Pancreas (tissue), 10 donors: ENCODE measurements at regions not wholly inside any gene's neighbourhood (a gene's known extent, or its start where the extent isn't known, plus 50 kb on each side); places are given as distances from the start of the nearest gene placed in this dataset.

ENCODE experiments used
- ATAC-seq, 4 donors: fragments of 200-7000 bp; cut with Tn5 transposase; one replicate each; pipeline versions ENCODE4 v1.8.0 to v1.9.1; 2020; ENCODE audit warnings: mild to moderate bottlenecking in 4 of 4, moderate library complexity in 4 of 4
- DNase-seq, 6 donors: peaks; one replicate each; pipeline ENCODE4 v3.0.0-alpha.2; 2020
- FAIRE-seq: peaks from 2 replicates; lab custom pipeline; 2012; peaks lifted over from hg19 to GRCh38; lab: Jason Lieb, UNC
- H3K27ac ChIP-seq, 4 donors: fragments of 200-600 bp; sonication (generic); 1 replicate in 3 of 4; 2 replicates in 1 of 4; pipeline versions ENCODE4 v1.5.0 to v1.8.0; 2020
- H3K27me3 ChIP-seq, 4 donors: fragments of 200-600 bp; one replicate each; pipeline ENCODE4 v1.8.0; 2021
- H3K36me3 ChIP-seq, 3 donors: fragments of 200-600 bp; sonication (generic) in 1 of 3; one replicate each; pipeline versions ENCODE4 v1.5.0 to v1.8.0; 2020 to 2021
- H3K4me1 ChIP-seq, 3 donors: fragments of 200-600 bp; one replicate each; pipeline ENCODE4 v1.8.0; 2021
- H3K4me3 ChIP-seq, 4 donors: fragments of 200-600 bp; sonication (generic) in 2 of 4; one replicate each; pipeline versions ENCODE4 v1.5.0 to v1.8.0; 2020 to 2021
- H3K9me3 ChIP-seq, 4 donors: fragments of 200-600 bp; one replicate each; pipeline ENCODE4 v1.8.0; 2021
- WGBS, 2 donors: extraction: QIAGEN DNeasy Blood & Tissue Kit; methylation state at CpG; one replicate each; pipeline ENCODE4 v1.1.7; 2013; 5-methylcytosine and 5-hydroxymethylcytosine counted together
- intact Hi-C, 3 donors: fragments of 100-400 bp; cut with DNase I; formaldehyde crosslinking; loops; one replicate each; pipeline versions ENCODE4 v1.11.1 to v1.14.2; 2022
- TF ChIP-seq, protein P1 (sequence below), 4 donors: fragments of 200-600 bp; sonication (generic) in 3 of 4; IDR thresholded peaks; one replicate each; pipeline versions ENCODE4 v1.5.0 to v1.8.0; 2021; ENCODE audit warnings: antibody characterized with exemption in 4 of 4
- donor health status: healthy with polysubstance abuse.
- donor health status: DM: no; HTN: no; CAD: no; lungs with moderate emphysema.
- donor health status: DM: no; HTN: no; CAD: no.
- donor health status: control.
- donor health status: control.
- donor health status: Bipolar disorder and iron deficiency.
- donor health status: DM: yes; HTN: yes; CAD: no.
- donor health status: DM: no; HTN: no; CAD: no.
- donor health status: DM: no; HTN: no; CAD: no.
- donor health status: DM: yes; HTN: yes; CAD: no.

DNA sequence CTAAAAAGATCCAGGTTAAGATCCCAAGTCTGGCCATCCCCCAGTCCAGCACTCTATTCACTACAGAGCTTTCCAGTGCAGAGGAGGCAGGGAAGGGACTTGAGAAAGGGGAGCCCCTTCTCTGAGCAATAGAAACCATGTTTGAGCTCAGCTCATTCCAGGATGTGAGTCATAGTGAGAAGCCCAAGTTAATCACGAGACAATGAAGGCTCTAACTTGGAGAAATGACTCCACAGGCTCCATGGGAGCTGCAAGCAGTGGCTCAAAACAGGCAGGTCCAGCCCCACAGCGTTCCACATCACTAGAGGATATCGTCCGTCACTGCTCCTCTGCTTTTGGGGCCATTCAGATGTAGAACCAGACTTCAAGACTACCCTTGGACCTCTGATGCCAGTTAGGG, 59.1 kb downstream of the CAMK2N1 start:
- ATAC-seq (peak in 2 of 4 donors; percentile 25 to 50), FAIRE-seq (no peak), DNase-seq (no peak)
- Histone ChIP-seq H3K27me3 (no peaks in the 10 kb centered on the region), H3K4me3 (no peak overlapping the region), H3K4me1 (no peaks in the 10 kb centered on the region), H3K36me3 (no peaks in the 10 kb centered on the region), H3K9me3 (peaks cover 0 to 6% (median 2%) of the 10 kb centered on the region in 4 donors), H3K27ac (no peak overlapping the region)
- intact Hi-C loops = no loop called here
- 51 to 61% methylated on average over 4 of the region's 4 CpGs for WGBS, 2 donors
- TF ChIP-seq, protein P1, sequence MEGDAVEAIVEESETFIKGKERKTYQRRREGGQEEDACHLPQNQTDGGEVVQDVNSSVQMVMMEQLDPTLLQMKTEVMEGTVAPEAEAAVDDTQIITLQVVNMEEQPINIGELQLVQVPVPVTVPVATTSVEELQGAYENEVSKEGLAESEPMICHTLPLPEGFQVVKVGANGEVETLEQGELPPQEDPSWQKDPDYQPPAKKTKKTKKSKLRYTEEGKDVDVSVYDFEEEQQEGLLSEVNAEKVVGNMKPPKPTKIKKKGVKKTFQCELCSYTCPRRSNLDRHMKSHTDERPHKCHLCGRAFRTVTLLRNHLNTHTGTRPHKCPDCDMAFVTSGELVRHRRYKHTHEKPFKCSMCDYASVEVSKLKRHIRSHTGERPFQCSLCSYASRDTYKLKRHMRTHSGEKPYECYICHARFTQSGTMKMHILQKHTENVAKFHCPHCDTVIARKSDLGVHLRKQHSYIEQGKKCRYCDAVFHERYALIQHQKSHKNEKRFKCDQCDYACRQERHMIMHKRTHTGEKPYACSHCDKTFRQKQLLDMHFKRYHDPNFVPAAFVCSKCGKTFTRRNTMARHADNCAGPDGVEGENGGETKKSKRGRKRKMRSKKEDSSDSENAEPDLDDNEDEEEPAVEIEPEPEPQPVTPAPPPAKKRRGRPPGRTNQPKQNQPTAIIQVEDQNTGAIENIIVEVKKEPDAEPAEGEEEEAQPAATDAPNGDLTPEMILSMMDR (IDR thresholded peaks at IDR 0.05) = no peak

DNA sequence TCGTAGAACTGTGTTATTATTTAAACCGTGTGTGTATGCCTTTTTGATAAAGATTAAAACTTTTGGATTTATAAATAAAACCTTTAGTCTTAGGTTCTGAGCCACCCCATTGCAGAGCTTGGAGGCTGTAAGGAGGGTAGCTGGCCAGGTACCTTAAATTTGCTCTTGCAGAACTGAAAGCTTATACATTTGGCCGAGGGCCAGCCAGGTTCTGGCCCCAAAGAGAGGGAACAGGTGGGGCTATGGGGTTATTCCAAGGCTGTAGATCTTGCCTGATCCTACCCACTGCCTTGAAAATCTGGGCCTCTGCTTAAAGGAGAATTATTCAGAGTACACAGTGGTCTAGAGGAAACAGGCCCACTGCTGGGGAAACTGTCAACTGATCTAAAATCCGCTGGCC, 59.6 kb downstream of the CAMK2N1 start:
- Histone ChIP-seq H3K36me3 (no peaks in the 10 kb centered on the region), H3K27me3 (no peaks in the 10 kb centered on the region), H3K9me3 (peaks cover 0 to 6% (median 2%) of the 10 kb centered on the region in 4 donors), H3K4me1 (no peaks in the 10 kb centered on the region), H3K27ac (no peak overlapping the region), H3K4me3 (no peak overlapping the region)
- DNase-seq = no peak
- intact Hi-C loops = no loop called here
- no peak for FAIRE-seq
- no peak for ATAC-seq
- 58 to 60% methylated on average over 4 of the region's 4 CpGs for WGBS, 2 donors
- TF ChIP-seq, protein P1 (IDR thresholded peaks at IDR 0.05) = no peak

DNA sequence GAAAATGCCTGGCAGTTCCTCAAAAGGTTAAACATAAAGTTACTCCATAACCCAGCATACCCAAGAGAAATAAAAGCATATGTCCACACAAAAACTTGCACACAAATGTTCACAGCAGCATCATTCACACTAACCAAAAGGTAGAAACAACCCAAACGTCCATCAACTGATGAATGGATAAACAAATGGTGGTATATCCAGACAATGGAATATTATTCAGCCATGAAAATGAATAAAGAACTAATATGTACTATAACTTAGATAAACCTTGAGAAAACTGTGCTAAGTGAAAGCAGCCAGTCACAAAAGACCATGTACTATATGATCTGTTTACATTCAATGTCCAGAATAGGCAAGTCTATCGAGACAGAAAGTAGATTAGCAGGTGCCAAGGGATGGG, 60.4 kb downstream of the CAMK2N1 start:
- peaks cover 0 to 6% (median 2%) of the 10 kb centered on the region in 4 donors for H3K9me3 ChIP-seq
- 36 to 38% methylated on average over 2 of the region's 2 CpGs for WGBS, 2 donors
- ATAC-seq = no peak
- no peak overlapping the region for H3K27ac ChIP-seq
- no peak overlapping the region for H3K4me3 ChIP-seq
- intact Hi-C loops = no loop called here
- DNase-seq = no peak
- no peak for FAIRE-seq
- H3K4me1 ChIP-seq = no peaks in the 10 kb centered on the region
- no peaks in the 10 kb centered on the region for H3K36me3 ChIP-seq
- TF ChIP-seq, protein P1 (IDR thresholded peaks at IDR 0.05) = no peak
- H3K27me3 ChIP-seq = no peaks in the 10 kb centered on the region

DNA sequence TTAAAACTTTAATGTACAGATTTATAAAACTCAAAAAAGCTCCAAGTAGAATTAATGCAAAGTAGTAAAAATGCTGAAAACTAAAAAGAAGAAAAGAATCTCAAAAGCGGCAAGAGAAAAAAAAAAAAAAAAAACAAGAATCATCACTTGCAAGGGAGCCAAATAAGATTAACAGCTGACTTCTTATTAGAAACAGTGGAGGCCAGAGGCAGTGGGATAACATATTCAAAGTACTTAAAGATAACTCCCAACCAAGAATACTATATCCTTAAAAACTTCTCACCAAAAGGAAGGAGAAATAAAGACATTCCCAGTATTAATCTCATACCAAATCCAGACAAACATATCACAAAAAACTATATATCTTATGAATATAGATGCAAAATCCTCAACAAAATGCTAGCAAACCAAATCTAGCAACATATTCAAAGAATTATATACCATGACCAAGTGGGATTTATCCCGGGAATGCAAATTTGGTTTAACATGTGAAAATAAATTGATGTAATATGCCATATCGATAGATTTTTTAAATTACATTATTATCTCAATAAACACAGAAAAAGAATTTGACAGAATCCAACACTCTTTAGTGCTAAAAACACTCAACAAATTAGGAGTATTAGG, 62.7 kb downstream of the CAMK2N1 start:
- 84 to 94% methylated on average over 3 of the region's 3 CpGs for WGBS, 2 donors
- no peak overlapping the region for H3K27ac ChIP-seq
- DNase-seq (no peak), FAIRE-seq (no peak), ATAC-seq (no peak)
- H3K27me3 ChIP-seq = no peaks in the 10 kb centered on the region
- no peak overlapping the region for H3K4me3 ChIP-seq
- no peaks in the 10 kb centered on the region for H3K36me3 ChIP-seq
- intact Hi-C loops = no loop called here
- no peaks in the 10 kb centered on the region for H3K4me1 ChIP-seq
- TF ChIP-seq, protein P1 (IDR thresholded peaks at IDR 0.05) = no peak
- H3K9me3 ChIP-seq = peaks cover 0 to 6% (median 2%) of the 10 kb centered on the region in 4 donors

DNA sequence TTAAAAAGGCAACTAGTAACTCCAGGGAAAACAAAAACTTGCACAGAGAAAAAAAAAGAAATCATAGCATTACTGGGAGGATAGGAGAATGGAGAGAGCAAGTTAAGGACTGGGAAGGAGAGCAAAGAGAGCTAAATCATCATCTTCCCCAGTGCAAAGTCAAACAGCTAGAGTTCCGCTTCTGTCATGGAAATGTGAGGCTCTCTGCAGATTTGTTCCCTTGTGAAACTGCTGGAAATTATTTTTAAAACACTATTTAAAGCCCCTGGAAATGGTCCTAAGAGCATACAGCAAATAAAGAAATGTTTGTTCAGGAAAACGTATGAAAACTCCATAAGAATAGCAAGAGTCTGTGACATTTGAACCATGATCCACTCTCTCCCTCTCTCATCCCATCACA, 64.6 kb downstream of the CAMK2N1 start:
- H3K27me3 ChIP-seq = no peaks in the 10 kb centered on the region
- 45 to 55% methylated on average over 2 of the region's 2 CpGs for WGBS, 2 donors
- ATAC-seq (no peak), DNase-seq (no peak), FAIRE-seq (no peak)
- H3K9me3 ChIP-seq = peaks cover 0 to 6% (median 2%) of the 10 kb centered on the region in 4 donors
- no peak overlapping the region for H3K4me3 ChIP-seq
- no peaks in the 10 kb centered on the region for H3K36me3 ChIP-seq
- intact Hi-C loops = no loop called here
- TF ChIP-seq, protein P1 (IDR thresholded peaks at IDR 0.05) = no peak
- H3K27ac ChIP-seq = no peak overlapping the region
- H3K4me1 ChIP-seq = no peaks in the 10 kb centered on the region
